ENCODE measurements at regions not wholly inside any gene's neighbourhood (a gene's known extent, or its start where the extent isn't known, plus 50 kb on each side); places are given as distances from the start of the nearest gene placed in this dataset.

DNA sequence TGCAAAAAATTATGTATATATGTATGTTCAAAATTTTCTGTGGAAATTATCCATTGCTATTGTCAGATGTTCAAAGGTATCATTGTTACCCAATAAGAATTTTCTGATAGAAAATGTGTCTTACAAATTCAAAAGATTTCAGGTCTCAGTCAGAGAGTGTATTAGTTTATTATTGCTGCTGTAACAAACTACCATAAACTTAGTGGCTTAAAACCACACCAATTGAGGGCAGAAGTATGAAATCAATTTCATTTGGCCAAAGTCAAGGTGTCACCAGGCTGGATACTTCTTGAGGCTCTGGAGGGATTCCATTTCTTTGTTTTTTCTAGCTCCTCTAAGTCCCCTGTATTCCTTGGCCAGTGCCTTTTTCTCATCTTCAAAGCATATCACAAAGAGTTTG is 914.4 kb upstream of the ROBO1 start:
- no peak for TF ChIP-seq CTCF (IDR thresholded peaks at IDR 0.05)
- no peak for TF ChIP-seq POLR2A (IDR thresholded peaks at IDR 0.05)

Measured in prostate gland (tissue), 2 donors.